HG02943 (cell line): ENCODE measurements at regions not wholly inside any gene's neighbourhood (a gene's known extent, or its start where the extent isn't known, plus 50 kb on each side); places are given as distances from the start of the nearest gene placed in this dataset.
"Not testable (repeated sequence)": the region's sequence is repeated elsewhere in the genome, so short reads cannot be mapped to it uniquely, and the experiment has no call there.

Source experiments
- ATAC-seq: cut with Tn5 transposase; IDR thresholded peaks from one replicate; pipeline ENCODE4 v1.9.1; 2021; ENCODE audit warnings: mild to moderate bottlenecking, low read depth, moderate library complexity; ENCODE audit not compliant: unreplicated experiment

DNA sequence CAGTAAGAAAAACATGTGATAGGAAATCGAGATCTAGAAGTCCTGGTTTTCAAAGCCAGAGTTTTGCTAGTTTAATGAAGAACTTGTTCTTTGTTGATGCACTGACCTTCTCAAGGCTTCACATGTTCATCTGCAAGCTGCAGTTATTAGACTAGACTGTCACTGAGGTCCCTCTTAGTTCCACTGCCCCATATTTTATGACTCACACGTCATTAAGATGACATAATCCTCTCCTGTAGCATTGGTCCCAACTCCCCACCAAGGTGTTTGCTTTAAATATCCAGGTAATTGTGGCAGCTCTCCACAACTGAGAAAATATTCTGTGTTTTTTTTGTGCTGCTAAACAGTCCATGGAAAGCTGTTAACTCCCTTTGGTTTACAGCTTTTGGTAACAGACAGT lies 149.7 kb downstream of the MREG start:
- no peak for ATAC-seq

GRCh38 chr2:215862351-215862771 lies 151.0 kb downstream of the MREG start:
- no peak for ATAC-seq

DNA sequence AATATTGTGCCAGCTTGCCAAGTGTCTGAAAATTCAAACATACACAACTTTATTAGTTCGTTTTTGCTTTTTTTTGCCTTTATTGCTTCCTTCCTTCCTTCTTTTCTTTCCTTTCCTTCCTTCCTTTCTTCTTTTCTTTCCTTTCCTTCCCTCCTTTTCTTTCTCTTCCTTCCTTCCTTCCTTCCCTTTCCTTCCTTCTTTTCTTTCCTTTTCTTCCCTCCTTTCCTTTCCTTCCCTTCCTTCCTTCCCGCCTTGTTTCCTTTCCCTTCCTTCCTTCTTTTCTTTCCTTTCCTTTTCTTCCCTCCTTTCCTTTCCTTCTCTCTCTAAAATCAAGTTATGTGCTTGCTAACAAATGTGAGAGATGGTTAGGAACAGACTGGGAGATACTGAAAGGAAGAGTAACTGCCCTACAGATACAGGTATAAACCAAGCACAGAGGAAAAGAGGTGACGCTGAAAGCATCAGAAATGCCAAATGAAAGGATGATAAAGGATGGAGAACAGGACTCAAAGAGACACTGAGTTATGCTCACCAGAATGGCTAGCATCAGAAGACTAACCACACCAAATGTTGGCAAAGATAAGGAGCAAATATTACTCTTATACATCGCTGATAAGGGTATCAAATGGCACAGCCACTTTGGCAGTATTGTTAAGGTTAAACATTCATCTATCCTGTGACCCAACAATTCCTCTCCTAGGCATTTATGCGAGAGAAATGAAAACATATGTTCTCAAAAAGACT lies 151.6 kb downstream of the MREG start:
- no peak for ATAC-seq

GRCh38 chr2:215856080-215856479 lies 157.3 kb downstream of the MREG start:
- no peak for ATAC-seq

DNA sequence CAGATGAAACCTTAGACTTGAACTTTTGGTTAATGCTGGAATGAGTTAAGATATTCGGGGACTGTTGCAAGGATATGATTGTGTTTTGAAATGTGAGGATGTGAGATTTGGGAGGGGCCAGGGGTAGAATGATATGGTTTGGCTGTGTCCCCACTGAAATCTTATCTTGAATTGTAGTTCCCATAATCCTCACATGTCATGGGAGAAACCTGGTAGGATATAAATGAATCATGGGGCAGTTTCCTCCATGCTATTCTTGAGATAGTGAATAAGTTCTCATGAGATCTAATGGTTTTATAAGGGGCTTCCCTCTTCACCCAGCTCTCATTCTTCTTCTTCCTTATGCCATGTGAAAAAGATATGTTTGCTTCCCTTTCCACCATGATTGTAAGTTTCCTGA lies 158.0 kb downstream of the MREG start:
- ATAC-seq, result not testable (repeated sequence)

GRCh38 chr2:215854008-215854407 lies 159.3 kb downstream of the MREG start:
- ATAC-seq, result no peak

DNA sequence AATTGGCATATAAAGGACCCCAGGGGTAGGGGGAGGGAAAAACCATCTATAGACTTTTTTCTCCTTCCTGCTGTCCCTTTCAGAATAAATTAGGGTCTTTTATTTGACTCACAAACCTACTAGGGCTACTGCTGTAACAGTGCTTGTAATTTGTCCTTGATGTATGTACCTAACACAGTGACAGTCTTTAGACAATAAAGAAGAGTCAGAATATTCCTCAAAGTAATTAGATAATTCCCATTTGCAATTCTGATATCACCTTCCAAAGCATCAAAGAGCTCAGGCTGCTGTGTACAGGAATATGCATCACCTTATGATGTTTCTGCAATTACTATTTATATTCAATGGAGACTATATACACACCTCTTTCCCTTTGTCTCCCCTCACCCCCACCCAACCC lies 161.7 kb downstream of the MREG start:
- no peak for ATAC-seq

DNA sequence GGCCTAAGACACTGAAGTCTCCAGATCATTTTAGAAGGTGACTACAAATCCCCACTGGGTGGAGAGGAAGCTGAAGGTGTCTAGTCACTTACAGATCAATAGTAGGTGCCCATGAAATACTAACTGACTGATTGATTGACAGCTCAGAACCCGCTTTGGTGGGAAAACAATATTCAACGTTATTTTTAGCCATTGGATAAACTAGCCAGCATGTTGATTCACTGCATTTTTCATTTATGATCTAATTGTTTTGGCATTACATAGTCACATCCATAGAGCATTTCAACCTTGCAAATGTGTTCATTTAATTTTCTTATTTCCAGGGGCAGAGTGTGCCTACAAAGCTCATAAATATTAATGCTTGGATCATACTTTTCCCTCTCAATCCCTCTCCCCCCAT lies 162.3 kb downstream of the MREG start:
- no peak for ATAC-seq

- ATAC-seq, result no peak
Measured at GRCh38 chr2:215850380-215850779, 163.0 kb downstream of the MREG start.

DNA sequence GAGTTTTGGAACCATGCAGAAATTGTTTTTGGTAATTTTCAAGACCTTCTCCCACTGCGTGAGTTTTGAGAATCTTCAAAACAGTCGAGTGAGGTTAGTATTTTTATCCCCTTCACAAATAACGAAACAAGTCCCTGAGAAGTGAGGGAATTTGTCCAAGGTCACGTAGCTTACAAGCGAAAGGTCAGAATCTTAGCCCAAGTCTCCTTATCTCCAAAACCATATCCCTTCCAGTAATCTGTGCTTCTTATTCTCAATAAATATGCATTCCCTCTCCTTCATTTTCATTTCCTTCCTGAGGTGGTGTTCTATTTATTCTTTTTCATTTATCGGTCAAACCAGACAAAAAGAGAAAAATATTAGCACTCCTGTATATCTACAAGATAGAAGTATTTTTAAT lies 163.6 kb downstream of the MREG start:
- no peak for ATAC-seq

DNA sequence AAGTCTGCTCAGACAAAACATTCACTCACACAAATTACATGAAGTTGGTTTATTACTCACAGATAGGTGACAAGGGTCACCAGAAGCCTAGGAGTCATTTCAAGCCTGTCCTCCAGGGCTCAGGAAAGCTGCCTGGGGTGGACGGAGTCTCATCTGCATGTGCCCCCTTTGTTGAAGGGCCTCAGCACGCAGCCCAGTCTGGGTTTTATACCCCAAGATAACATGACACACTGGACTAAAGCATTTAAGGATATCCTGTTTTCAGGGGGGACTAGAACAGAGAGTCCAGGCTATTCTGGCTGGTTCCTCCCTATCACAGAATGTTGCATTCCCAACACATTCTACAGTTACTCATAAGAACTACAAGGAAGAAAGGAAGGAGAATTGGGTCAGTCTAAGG lies 164.7 kb downstream of the MREG start:
- no peak for ATAC-seq

DNA sequence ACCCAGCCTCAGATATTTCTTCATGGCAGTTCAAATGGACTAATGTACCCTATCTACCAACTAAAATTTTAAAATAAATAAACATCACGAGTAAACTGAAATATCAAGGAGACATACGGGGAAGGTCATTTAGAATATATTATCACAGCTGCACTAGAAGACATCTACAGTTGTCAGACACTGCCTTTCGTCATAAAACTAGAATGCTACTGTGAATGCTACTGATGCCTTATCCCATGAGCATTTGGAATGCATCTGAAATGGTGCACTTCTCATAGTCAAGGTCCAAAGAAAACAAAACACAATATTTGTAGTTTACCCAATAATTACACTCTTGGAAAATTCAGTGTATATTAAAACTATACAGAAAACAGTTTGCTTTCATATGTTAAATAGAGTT lies 165.2 kb downstream of the MREG start:
- ATAC-seq, result no peak

DNA sequence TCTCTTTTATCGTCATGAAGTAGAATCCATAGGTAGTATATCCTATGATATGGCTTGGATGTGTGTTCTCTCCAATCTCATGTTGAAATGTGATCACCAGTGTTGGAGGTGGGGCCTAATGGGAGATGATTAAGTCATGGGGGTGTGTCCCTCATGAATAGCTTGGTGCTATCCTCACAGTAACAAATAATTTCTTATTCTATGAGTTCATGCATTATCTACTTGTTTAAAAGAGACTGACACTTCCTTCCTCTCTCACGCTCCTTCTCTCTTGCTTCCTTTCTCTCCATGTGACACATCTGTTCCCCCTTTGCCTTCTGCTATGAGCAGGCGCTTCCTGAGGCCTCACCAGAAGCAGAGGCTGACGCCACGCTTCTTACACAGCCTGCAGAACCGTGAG lies 165.6 kb downstream of the MREG start:
- no peak for ATAC-seq

- ATAC-seq, result no peak
Measured at GRCh38 chr2:215847056-215847455, 166.3 kb downstream of the MREG start.

GRCh38 chr2:215845839-215846586 lies 167.3 kb downstream of the MREG start:
- peak; percentile 56 for ATAC-seq

DNA sequence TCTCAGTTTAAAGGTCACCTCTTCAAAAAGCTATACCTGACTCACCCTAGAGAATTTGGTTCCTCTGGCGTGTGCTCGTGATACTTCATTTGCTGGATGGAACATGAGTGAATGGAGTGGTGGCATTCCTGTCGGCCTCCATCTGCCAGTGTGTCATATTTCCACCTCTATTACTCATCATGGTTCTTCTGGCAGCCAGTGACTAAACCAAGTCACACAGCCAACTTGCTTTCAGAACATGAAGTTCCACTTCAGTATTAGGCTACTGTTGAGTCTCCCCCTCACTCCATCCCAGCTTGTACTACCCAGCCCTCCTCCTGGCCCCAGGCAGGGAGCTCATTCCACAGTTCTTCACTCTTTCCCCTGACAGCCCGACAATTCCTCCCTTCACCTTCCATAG lies 169.8 kb downstream of the MREG start:
- ATAC-seq, result no peak

DNA sequence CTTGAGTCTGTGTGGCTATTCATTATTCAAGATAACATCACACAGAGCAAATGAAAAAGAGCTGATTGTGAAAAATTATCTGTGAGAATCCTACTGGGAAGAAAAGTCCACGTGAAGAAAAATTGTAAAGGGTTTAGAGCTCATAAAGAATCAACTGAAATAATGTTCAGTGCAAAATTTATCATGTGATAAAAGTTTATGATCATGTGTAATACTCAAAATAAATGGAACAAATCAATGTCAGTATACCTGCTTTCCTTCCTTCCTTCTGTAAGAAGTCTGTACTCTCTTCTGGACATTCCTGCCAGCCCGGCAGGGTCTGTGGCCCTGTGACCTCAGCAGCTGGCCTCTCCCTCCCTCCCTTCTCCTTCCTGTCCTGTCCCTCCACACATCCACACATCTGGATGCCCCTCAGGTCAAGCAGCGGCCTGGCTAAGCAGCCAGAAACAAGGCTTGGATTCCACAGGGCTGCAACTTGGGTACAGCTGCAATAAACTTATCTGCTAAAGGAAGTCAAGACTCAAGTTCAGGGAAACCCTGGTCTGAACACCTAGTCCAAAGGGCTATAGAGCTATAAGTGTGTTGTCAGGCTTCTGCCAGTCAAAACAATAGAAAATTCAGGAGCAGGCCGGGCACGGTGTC lies 172.1 kb downstream of the MREG start:
- ATAC-seq, result peak; percentile 8

DNA sequence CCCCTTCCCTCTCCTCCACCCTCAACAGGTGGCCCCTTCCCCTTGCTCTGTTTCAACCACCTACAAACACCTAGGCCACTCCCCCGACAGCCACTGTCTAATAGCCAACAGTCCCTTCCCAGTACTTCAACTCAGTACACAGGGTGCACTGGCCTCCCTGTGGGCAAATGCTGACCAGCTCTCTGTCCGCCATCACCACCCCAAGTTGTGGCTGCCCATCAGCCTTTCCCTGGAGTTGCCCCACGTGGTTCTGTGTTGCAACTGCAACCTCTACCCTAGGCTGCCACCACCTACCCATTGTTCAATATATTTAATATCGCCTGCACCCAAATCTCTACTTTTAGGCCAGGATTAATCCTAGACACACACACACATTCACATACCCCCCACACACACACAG lies 173.5 kb downstream of the MREG start:
- ATAC-seq, result no peak

DNA sequence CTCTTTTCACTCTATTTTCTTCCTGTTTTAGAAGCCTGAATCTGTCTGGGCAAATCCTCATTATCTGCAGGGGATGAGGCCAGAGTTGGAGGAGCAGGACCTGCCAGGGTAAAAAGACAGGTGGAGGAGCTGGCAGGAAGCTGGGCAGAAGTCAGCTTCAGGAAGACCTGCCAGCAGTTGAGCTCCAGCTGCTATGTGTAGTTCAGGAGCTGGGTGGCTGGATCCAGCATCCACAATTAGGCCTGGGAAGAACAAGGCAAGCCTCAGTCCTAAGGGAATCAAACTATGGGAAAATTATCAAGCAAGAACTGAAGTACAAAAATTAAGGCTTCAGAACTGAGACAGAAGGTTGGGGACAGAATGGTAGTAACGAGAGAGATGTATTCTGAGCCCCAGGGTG lies 174.0 kb downstream of the MREG start:
- ATAC-seq, result no peak

GRCh38 chr2:215836881-215837280 lies 176.5 kb downstream of the MREG start:
- ATAC-seq, result no peak

- ATAC-seq, result no peak
Measured at GRCh38 chr2:215835657-215836056, 177.7 kb downstream of the MREG start.

DNA sequence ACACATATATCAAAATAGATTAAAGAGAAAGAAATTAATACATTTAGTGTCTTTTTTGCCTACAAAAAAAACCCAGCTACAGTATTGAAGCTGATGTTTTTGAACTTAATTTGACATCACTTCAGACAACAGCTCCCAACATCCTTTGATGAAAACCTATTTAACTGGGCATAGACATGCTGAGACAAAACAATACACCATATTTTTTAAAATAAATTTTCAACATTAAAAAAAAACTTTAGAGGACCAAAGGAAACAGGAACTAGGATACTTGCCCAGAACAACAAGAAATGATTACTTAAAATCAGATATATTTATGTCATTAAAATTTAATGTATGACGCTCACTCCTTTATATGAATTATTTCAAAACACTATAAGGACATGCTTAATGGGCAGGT lies 178.1 kb downstream of the MREG start:
- no peak for ATAC-seq
